NCI-H2029 treated with DMSO at 0.1 percent for 48 hours (cell line): ENCODE measurements at regions not wholly inside any gene's neighbourhood (a gene's known extent, or its start where the extent isn't known, plus 50 kb on each side); places are given as distances from the start of the nearest gene placed in this dataset.

Source experiments
- DNase-seq: peaks from one replicate; lab custom pipeline; 2025; lab: John Stamatoyannopoulos, UW

GRCh38 chr2:240346015-240346752, 89.3 kb upstream of the GPC1 start:
- no peak for DNase-seq

- no peak for DNase-seq
Measured at GRCh38 chr2:240346753-240347372, 88.6 kb upstream of the GPC1 start.

- no peak for DNase-seq
Measured at GRCh38 chr2:240347373-240347940, 88.0 kb upstream of the GPC1 start.

- no peak for DNase-seq
Measured at GRCh38 chr2:240347949-240348500, 87.4 kb upstream of the GPC1 start.

GRCh38 chr2:240348522-240348921, 86.9 kb upstream of the GPC1 start:
- peak; percentile 11 for DNase-seq

GRCh38 chr2:240349133-240350005, 86.1 kb upstream of the GPC1 start:
- no peak for DNase-seq

- no peak for DNase-seq
Measured at GRCh38 chr2:240350006-240350355, 85.5 kb upstream of the GPC1 start.

- DNase-seq = no peak
Measured at GRCh38 chr2:240350696-240351087, 84.8 kb upstream of the GPC1 start.

- DNase-seq = no peak
Measured at GRCh38 chr2:240351088-240351741, 84.2 kb upstream of the GPC1 start.

GRCh38 chr2:240351826-240352426, 83.5 kb upstream of the GPC1 start:
- DNase-seq = peak; percentile 62

GRCh38 chr2:240353086-240353798, 82.2 kb upstream of the GPC1 start:
- no peak for DNase-seq

GRCh38 chr2:240353944-240354343, 81.5 kb upstream of the GPC1 start:
- DNase-seq = no peak

GRCh38 chr2:240355001-240355891, 80.2 kb upstream of the GPC1 start:
- DNase-seq = no peak

- DNase-seq = no peak
Measured at GRCh38 chr2:240355962-240356361, 79.5 kb upstream of the GPC1 start.

GRCh38 chr2:240356700-240357640, 78.5 kb upstream of the GPC1 start:
- no peak for DNase-seq

- DNase-seq = no peak
Measured at GRCh38 chr2:240357641-240358012, 77.8 kb upstream of the GPC1 start.

- no peak for DNase-seq
Measured at GRCh38 chr2:240358080-240358479, 77.4 kb upstream of the GPC1 start.

- no peak for DNase-seq
Measured at GRCh38 chr2:240358821-240359397, 76.6 kb upstream of the GPC1 start.
